ENCODE measurements at regions not wholly inside any gene's neighbourhood (a gene's known extent, or its start where the extent isn't known, plus 50 kb on each side); places are given as distances from the start of the nearest gene placed in this dataset.

- DNase-seq = no peak
Measured at GRCh38 chr6:109922851-109923250, 55.3 kb upstream of the GPR6 start.

GRCh38 chr6:109925075-109925474 is 53.0 kb upstream of the GPR6 start:
- no peak for DNase-seq

GRCh38 chr6:109927052-109927451 is 51.1 kb upstream of the GPR6 start:
- no peak for DNase-seq
